ENCODE measurements at regions not wholly inside any gene's neighbourhood (a gene's known extent, or its start where the extent isn't known, plus 50 kb on each side); places are given as distances from the start of the nearest gene placed in this dataset.
A peak's percentile ranks its signal among the peaks of the same experiment; 100 is the strongest.

GRCh38 chr1:55547405-55547804 is 332.2 kb upstream of the USP24 start:
- Histone ChIP-seq H3K27me3 (ENCODE audit: control insufficient read depth, insufficient read depth) (no peaks in the 10 kb centered on the region), H3K27ac (ENCODE audit: low read length) (no peak overlapping the region), H3K4me1 (ENCODE audit: control insufficient read depth, insufficient read depth, low read length) (no peaks in the 10 kb centered on the region), H3K9me3 (ENCODE audit: control insufficient read depth, low read length) (no peaks in the 10 kb centered on the region), H3K4me3 (ENCODE audit: low read length) (no peak overlapping the region)
- 88% methylated on average over 6 of the region's 6 CpGs for WGBS
- DNase-seq (no peak), ATAC-seq (no peak)
- intact Hi-C loops (cut with DNase I): no loop called here

- no peak for DNase-seq
- Histone ChIP-seq H3K4me3 (ENCODE audit: low read length) (no peak overlapping the region), H3K27me3 (ENCODE audit: control insufficient read depth, insufficient read depth) (no peaks in the 10 kb centered on the region), H3K4me1 (ENCODE audit: control insufficient read depth, insufficient read depth, low read length) (no peaks in the 10 kb centered on the region), H3K9me3 (ENCODE audit: control insufficient read depth, low read length) (no peaks in the 10 kb centered on the region), H3K27ac (ENCODE audit: low read length) (no peak overlapping the region)
- intact Hi-C loops (cut with DNase I): no loop called here
- 99% methylated on average over 1 of the region's 1 CpG for WGBS
- ATAC-seq: no peak
Observed at GRCh38 chr1:55546553-55546952, 331.4 kb upstream of the USP24 start.

GRCh38 chr1:55544826-55545225 is 329.7 kb upstream of the USP24 start:
- ATAC-seq: no peak
- 92% methylated on average over 3 of the region's 3 CpGs for WGBS
- intact Hi-C loops (cut with DNase I): no loop called here

GRCh38 chr1:55542901-55543504 is 327.8 kb upstream of the USP24 start:
- Histone ChIP-seq H3K27ac (ENCODE audit: low read length) (no peak overlapping the region), H3K27me3 (ENCODE audit: control insufficient read depth, insufficient read depth) (no peaks in the 10 kb centered on the region), H3K9me3 (ENCODE audit: control insufficient read depth, low read length) (no peaks in the 10 kb centered on the region), H3K4me3 (ENCODE audit: low read length) (no peak overlapping the region), H3K4me1 (ENCODE audit: control insufficient read depth, insufficient read depth, low read length) (no peaks in the 10 kb centered on the region)
- DNase-seq (no peak), ATAC-seq (no peak)
- intact Hi-C loops (cut with DNase I): no loop called here

More at GRCh38 chr1:55544826-55545225, 329.7 kb upstream of the USP24 start:
- DNase-seq: no peak
- H3K27ac ChIP-seq (ENCODE audit: low read length): no peak overlapping the region
- H3K4me3 ChIP-seq (ENCODE audit: low read length): no peak overlapping the region
- H3K27me3 ChIP-seq (ENCODE audit: control insufficient read depth, insufficient read depth): no peaks in the 10 kb centered on the region
- no peaks in the 10 kb centered on the region for H3K4me1 ChIP-seq (ENCODE audit: control insufficient read depth, insufficient read depth, low read length)
- no peaks in the 10 kb centered on the region for H3K9me3 ChIP-seq (ENCODE audit: control insufficient read depth, low read length)

GRCh38 chr1:55541296-55541695 is 326.1 kb upstream of the USP24 start:
- no peak overlapping the region for H3K27ac ChIP-seq (ENCODE audit: low read length)
- ATAC-seq (no peak), DNase-seq (no peak)
- no peaks in the 10 kb centered on the region for H3K9me3 ChIP-seq (ENCODE audit: control insufficient read depth, low read length)
- intact Hi-C loops (cut with DNase I): no loop called here
- 93% methylated on average over 1 of the region's 1 CpG for WGBS
- H3K4me1 ChIP-seq (ENCODE audit: control insufficient read depth, insufficient read depth, low read length): no peaks in the 10 kb centered on the region
- no peaks in the 10 kb centered on the region for H3K27me3 ChIP-seq (ENCODE audit: control insufficient read depth, insufficient read depth)
- H3K4me3 ChIP-seq (ENCODE audit: low read length): no peak overlapping the region

GRCh38 chr1:55539652-55540512 is 324.7 kb upstream of the USP24 start:
- 83% methylated on average over 5 of the region's 5 CpGs for WGBS
- Histone ChIP-seq H3K4me1 (ENCODE audit: control insufficient read depth, insufficient read depth, low read length) (no peaks in the 10 kb centered on the region), H3K9me3 (ENCODE audit: control insufficient read depth, low read length) (no peaks in the 10 kb centered on the region), H3K4me3 (ENCODE audit: low read length) (no peak overlapping the region), H3K27me3 (ENCODE audit: control insufficient read depth, insufficient read depth) (no peaks in the 10 kb centered on the region), H3K27ac (ENCODE audit: low read length) (no peak overlapping the region)
- DNase-seq: no peak
- ATAC-seq: no peak
- intact Hi-C loops (cut with DNase I): no loop called here

GRCh38 chr1:55538428-55538827 is 323.3 kb upstream of the USP24 start:
- Histone ChIP-seq H3K27me3 (ENCODE audit: control insufficient read depth, insufficient read depth) (no peaks in the 10 kb centered on the region), H3K4me1 (ENCODE audit: control insufficient read depth, insufficient read depth, low read length) (no peaks in the 10 kb centered on the region), H3K9me3 (ENCODE audit: control insufficient read depth, low read length) (no peaks in the 10 kb centered on the region), H3K4me3 (ENCODE audit: low read length) (no peak overlapping the region), H3K27ac (ENCODE audit: low read length) (no peak overlapping the region)
- WGBS: 97% methylated on average over 2 of the region's 2 CpGs
- ATAC-seq (no peak), DNase-seq (no peak)
- intact Hi-C loops (cut with DNase I): no loop called here

- intact Hi-C loops (cut with DNase I): no loop called here
- no peaks in the 10 kb centered on the region for H3K27me3 ChIP-seq (ENCODE audit: control insufficient read depth, insufficient read depth)
- no peaks in the 10 kb centered on the region for H3K4me1 ChIP-seq (ENCODE audit: control insufficient read depth, insufficient read depth, low read length)
- no peak overlapping the region for H3K4me3 ChIP-seq (ENCODE audit: low read length)
- DNase-seq: no peak
- H3K27ac ChIP-seq (ENCODE audit: low read length): no peak overlapping the region
- 56% methylated on average over 2 of the region's 2 CpGs for WGBS
- ATAC-seq: peak in 1 of 2 donors; percentile 34
- no peaks in the 10 kb centered on the region for H3K9me3 ChIP-seq (ENCODE audit: control insufficient read depth, low read length)
Observed at GRCh38 chr1:55536545-55536865, 321.3 kb upstream of the USP24 start.

GRCh38 chr1:55535724-55536544 is 320.8 kb upstream of the USP24 start:
- DNase-seq (no peak), ATAC-seq (no peak)
- 74% methylated on average over 4 of the region's 4 CpGs for WGBS
- Histone ChIP-seq H3K4me3 (ENCODE audit: low read length) (no peak overlapping the region), H3K27me3 (ENCODE audit: control insufficient read depth, insufficient read depth) (no peaks in the 10 kb centered on the region), H3K4me1 (ENCODE audit: control insufficient read depth, insufficient read depth, low read length) (no peaks in the 10 kb centered on the region), H3K9me3 (ENCODE audit: control insufficient read depth, low read length) (no peaks in the 10 kb centered on the region), H3K27ac (ENCODE audit: low read length) (no peak overlapping the region)
- intact Hi-C loops (cut with DNase I): no loop called here

GRCh38 chr1:55534565-55535121 is 319.5 kb upstream of the USP24 start:
- Histone ChIP-seq H3K27me3 (ENCODE audit: control insufficient read depth, insufficient read depth) (no peaks in the 10 kb centered on the region), H3K27ac (ENCODE audit: low read length) (no peak overlapping the region), H3K4me1 (ENCODE audit: control insufficient read depth, insufficient read depth, low read length) (no peaks in the 10 kb centered on the region), H3K9me3 (ENCODE audit: control insufficient read depth, low read length) (no peaks in the 10 kb centered on the region), H3K4me3 (ENCODE audit: low read length) (no peak overlapping the region)
- intact Hi-C loops (cut with DNase I): no loop called here
- 98% methylated on average over 3 of the region's 3 CpGs for WGBS
- DNase-seq (no peak), ATAC-seq (no peak)

GRCh38 chr1:55531644-55532043 is 316.5 kb upstream of the USP24 start:
- DNase-seq (no peak), ATAC-seq (no peak)
- intact Hi-C loops (cut with DNase I): no loop called here
- H3K4me1 ChIP-seq (ENCODE audit: control insufficient read depth, insufficient read depth, low read length): no peaks in the 10 kb centered on the region
- no peaks in the 10 kb centered on the region for H3K9me3 ChIP-seq (ENCODE audit: control insufficient read depth, low read length)
- H3K27me3 ChIP-seq (ENCODE audit: control insufficient read depth, insufficient read depth): no peaks in the 10 kb centered on the region
- H3K27ac ChIP-seq (ENCODE audit: low read length): no peak overlapping the region
- no peak overlapping the region for H3K4me3 ChIP-seq (ENCODE audit: low read length)

All from right cardiac atrium (tissue), 5 donors.